SU-DHL-6 (cell line): ENCODE measurements at regions not wholly inside any gene's neighbourhood (a gene's known extent, or its start where the extent isn't known, plus 50 kb on each side); places are given as distances from the start of the nearest gene placed in this dataset.

Experiments used
- H2AFZ ChIP-seq: fragments of 200-600 bp; sonication (generic); 2 replicates; pipeline ENCODE4 v1.6.1; 2014; ENCODE audit warnings: low read depth, mild to moderate bottlenecking, moderate library complexity, mixed read lengths, antibody characterized with exemption, low read length; ENCODE audit not compliant: severe bottlenecking
- H3F3A ChIP-seq: fragments of 200-600 bp; shearing (Covaris generic); 2 replicates; pipeline ENCODE4 v1.6.0; 2016; ENCODE audit warnings: antibody characterized with exemption, mild to moderate bottlenecking; ENCODE audit not compliant: insufficient read depth
- H3K27ac ChIP-seq: fragments of 200-600 bp; sonication (generic); 2 replicates; pipeline ENCODE4 v1.5.1; 2016; ENCODE audit warnings: low read depth, mild to moderate bottlenecking, low read length, moderate library complexity, mixed read lengths
- H3K27me3 ChIP-seq: fragments of 200-600 bp; sonication (generic), shearing (Covaris generic); 2 replicates; pipeline ENCODE4 v1.6.0; 2014; ENCODE audit warnings: mild to moderate bottlenecking, low read length
- H3K36me3 ChIP-seq: fragments of 200-600 bp; sonication (generic); 2 replicates; pipeline ENCODE4 v1.6.1; 2014; ENCODE audit warnings: mild to moderate bottlenecking, low read length, mixed read lengths
- H3K4me2 ChIP-seq: fragments of 300-600, 200-600 bp; shearing (Covaris generic), sonication (generic); 2 replicates; pipeline ENCODE4 v1.6.0; 2014; ENCODE audit warnings: low read length, low read depth, mild to moderate bottlenecking; ENCODE audit not compliant: poor library complexity, severe bottlenecking
- H3K4me3 ChIP-seq: fragments of 200-600 bp; sonication (generic); 2 replicates; pipeline ENCODE4 v1.5.1; 2014; ENCODE audit warnings: antibody characterized with exemption, low read length, mild to moderate bottlenecking, mixed read lengths; ENCODE audit not compliant: insufficient read depth, poor library complexity, severe bottlenecking
- H3K79me2 ChIP-seq: fragments of 200-600 bp; sonication (generic); 2 replicates; pipeline ENCODE4 v1.6.1; 2014; ENCODE audit warnings: mild to moderate bottlenecking, low read length, moderate library complexity; ENCODE audit not compliant: insufficient read depth
- H3K9ac ChIP-seq: fragments of 200-600 bp; sonication (generic); 2 replicates; pipeline ENCODE4 v1.7.0; 2014; ENCODE audit warnings: mild to moderate bottlenecking, low read length
- H3K9me2 ChIP-seq: fragments of 200-600 bp; sonication (generic); replicated peaks from 2 replicates; pipeline ENCODE4 v1.6.1; 2014; ENCODE audit warnings: low read length; ENCODE audit not compliant: insufficient read depth
- H3K9me3 ChIP-seq: fragments of 200-600 bp; sonication (generic); 2 replicates; pipeline ENCODE4 v1.6.1; 2014; ENCODE audit warnings: low read length, mixed read lengths; ENCODE audit not compliant: insufficient read depth
- H4K20me1 ChIP-seq: fragments of 200-600 bp; sonication (generic); 2 replicates; pipeline ENCODE4 v1.6.1; 2014; ENCODE audit warnings: low read depth, mild to moderate bottlenecking, antibody characterized with exemption, low read length, moderate library complexity, mixed read lengths
- EZH2phosphoT487 ChIP-seq: fragments of 200-600 bp; sonication (generic), shearing (Covaris generic); conservative IDR thresholded peaks from 2 replicates; pipeline ENCODE4 v1.6.1; 2018; ENCODE audit warnings: mild to moderate bottlenecking, antibody characterized with exemption, low read length, moderate library complexity, mixed read lengths
- TF ChIP-seq, protein P1 (sequence below): fragments of 200-600 bp; sonication (generic); IDR thresholded peaks from one replicate; pipeline ENCODE4 v1.5.1; 2017; ENCODE audit warnings: antibody characterized with exemption, mild to moderate bottlenecking, low read length, moderate library complexity; ENCODE audit not compliant: insufficient read depth, poor library complexity, severe bottlenecking

GRCh38 chr2:160993654-160994061, 166.6 kb upstream of the TANK start:
- Histone ChIP-seq H3K9me3 (no peaks in the 10 kb centered on the region), H3K79me2 (no peaks in the 10 kb centered on the region), H3K27me3 (no peaks in the 10 kb centered on the region), H4K20me1 (no peaks in the 10 kb centered on the region), H3K4me2 (no peak overlapping the region), H3K4me3 (no peak overlapping the region), H3F3A (no peaks in the 10 kb centered on the region), H2AFZ (no peak overlapping the region), H3K9ac (no peak overlapping the region), H3K9me2 (no peaks in the 10 kb centered on the region), H3K36me3 (no peaks in the 10 kb centered on the region), H3K27ac (no peak overlapping the region)
- TF ChIP-seq EZH2phosphoT487: no peak
- TF ChIP-seq, protein P1, sequence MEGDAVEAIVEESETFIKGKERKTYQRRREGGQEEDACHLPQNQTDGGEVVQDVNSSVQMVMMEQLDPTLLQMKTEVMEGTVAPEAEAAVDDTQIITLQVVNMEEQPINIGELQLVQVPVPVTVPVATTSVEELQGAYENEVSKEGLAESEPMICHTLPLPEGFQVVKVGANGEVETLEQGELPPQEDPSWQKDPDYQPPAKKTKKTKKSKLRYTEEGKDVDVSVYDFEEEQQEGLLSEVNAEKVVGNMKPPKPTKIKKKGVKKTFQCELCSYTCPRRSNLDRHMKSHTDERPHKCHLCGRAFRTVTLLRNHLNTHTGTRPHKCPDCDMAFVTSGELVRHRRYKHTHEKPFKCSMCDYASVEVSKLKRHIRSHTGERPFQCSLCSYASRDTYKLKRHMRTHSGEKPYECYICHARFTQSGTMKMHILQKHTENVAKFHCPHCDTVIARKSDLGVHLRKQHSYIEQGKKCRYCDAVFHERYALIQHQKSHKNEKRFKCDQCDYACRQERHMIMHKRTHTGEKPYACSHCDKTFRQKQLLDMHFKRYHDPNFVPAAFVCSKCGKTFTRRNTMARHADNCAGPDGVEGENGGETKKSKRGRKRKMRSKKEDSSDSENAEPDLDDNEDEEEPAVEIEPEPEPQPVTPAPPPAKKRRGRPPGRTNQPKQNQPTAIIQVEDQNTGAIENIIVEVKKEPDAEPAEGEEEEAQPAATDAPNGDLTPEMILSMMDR: no peak

DNA sequence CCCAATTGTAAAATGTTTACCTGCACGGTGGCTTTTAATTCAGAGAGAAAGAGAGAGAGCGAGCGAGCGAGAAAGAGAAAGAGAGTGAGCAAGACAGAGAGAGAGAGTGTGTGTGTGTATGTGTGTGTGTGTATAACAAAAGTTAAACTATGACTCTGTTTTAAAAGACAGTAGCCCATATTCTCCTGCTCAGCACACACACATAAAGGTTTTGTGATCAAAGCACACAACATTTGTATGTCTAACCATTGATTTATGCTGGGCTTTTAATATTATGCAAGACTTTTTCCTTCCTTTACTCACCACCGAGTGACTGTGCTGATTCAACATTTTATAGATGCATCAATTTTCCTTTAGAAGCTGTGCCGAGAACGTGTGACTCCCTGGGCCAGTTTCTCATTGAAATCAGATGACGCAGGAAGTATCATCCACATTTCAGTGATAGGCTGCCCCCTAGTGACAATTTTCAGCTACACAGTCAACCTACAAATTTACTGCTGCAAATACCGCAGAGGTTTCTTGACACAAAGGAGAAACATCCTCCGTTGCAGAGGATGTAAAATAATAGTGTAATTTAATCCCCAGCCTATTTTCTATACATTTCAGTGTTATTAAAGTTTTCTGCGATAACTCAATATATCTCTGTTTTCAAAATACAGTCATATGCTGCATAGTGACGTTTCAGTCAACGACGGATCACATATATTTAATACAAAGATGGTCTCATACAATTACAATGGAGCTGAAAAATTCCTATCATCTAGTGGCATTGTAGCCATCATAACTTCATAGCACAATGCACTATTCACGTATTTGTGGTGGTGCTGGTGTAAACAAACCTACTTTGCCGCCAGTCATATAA, 165.9 kb upstream of the TANK start:
- no peaks in the 10 kb centered on the region for H3F3A ChIP-seq
- H3K9ac ChIP-seq: no peak overlapping the region
- no peak for TF ChIP-seq EZH2phosphoT487
- TF ChIP-seq, protein P1: peak; percentile 77
- H3K36me3 ChIP-seq: no peaks in the 10 kb centered on the region
- no peak overlapping the region for H3K4me3 ChIP-seq
- H2AFZ ChIP-seq: no peak overlapping the region
- no peaks in the 10 kb centered on the region for H3K9me3 ChIP-seq
- no peak overlapping the region for H3K4me2 ChIP-seq
- no peak overlapping the region for H3K27ac ChIP-seq
- H3K79me2 ChIP-seq: no peaks in the 10 kb centered on the region
- no peaks in the 10 kb centered on the region for H3K9me2 ChIP-seq
- no peaks in the 10 kb centered on the region for H4K20me1 ChIP-seq
- no peaks in the 10 kb centered on the region for H3K27me3 ChIP-seq

DNA sequence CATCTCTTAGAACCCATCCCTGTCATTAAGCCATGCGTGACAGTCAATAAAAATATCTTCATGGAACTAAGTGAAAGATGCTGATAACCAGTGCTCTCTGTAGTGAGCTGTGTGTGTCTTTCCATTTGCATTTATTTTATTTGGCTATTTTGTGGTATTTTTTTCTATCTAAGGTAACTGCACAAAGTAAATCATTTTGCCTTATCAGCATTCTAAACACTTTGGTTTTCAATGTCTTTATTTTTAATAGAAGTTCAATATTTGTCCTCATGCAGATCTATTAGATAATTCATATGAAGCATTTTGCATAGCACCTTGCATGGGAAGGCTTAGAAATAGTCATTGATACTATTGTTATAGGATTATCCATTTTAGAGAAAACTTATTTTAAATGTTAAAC, 163.6 kb upstream of the TANK start:
- Histone ChIP-seq H3K79me2 (no peaks in the 10 kb centered on the region), H3K4me2 (no peak overlapping the region), H3K4me3 (no peak overlapping the region), H3K9me2 (no peaks in the 10 kb centered on the region), H3F3A (no peaks in the 10 kb centered on the region), H4K20me1 (no peaks in the 10 kb centered on the region), H3K9ac (no peak overlapping the region), H2AFZ (no peak overlapping the region), H3K36me3 (no peaks in the 10 kb centered on the region), H3K27ac (no peak overlapping the region), H3K27me3 (no peaks in the 10 kb centered on the region), H3K9me3 (no peaks in the 10 kb centered on the region)
- no peak for TF ChIP-seq EZH2phosphoT487
- TF ChIP-seq, protein P1: no peak
